SW480 (cell line): ENCODE measurements at regions not wholly inside any gene's neighbourhood (a gene's known extent, or its start where the extent isn't known, plus 50 kb on each side); places are given as distances from the start of the nearest gene placed in this dataset.
"Not testable (repeated sequence)": the region's sequence is repeated elsewhere in the genome, so short reads cannot be mapped to it uniquely, and the experiment has no call there.

Experiments
- DNase-seq: peaks from one replicate; pipeline ENCODE4 v3.0.0-alpha.2; 2016; ENCODE audit warnings: low spot score

- DNase-seq: no peak
Measured at GRCh38 chr20:60170116-60170515, 211.9 kb downstream of the CDH26 start.

- no peak for DNase-seq
Measured at GRCh38 chr20:60171313-60171712, 213.1 kb downstream of the CDH26 start.

DNA sequence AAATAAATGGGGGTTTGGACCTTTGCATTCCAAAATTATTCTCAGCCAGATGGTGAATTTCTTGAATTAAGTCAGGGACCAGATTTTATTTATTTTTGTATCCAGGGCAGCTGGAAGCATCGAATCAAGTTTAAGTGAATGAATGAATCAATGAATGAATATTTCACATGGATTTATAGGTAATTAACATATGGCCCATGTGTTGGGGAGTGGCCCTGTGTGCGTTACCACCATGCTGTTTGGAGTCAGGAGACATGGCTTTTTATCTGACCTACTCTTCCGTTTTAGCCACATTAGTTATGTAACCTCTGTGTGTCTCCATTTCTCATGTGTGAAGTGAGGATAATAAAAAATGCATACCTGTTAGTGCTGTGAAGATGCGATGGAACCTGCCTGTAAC lies 213.5 kb downstream of the CDH26 start:
- DNase-seq: no peak

GRCh38 chr20:60172346-60172984 lies 214.2 kb downstream of the CDH26 start:
- DNase-seq: no peak

GRCh38 chr20:60177080-60177479 lies 218.9 kb downstream of the CDH26 start:
- no peak for DNase-seq

- no peak for DNase-seq
Measured at GRCh38 chr20:60180986-60181385, 222.8 kb downstream of the CDH26 start.

- no peak for DNase-seq
Measured at GRCh38 chr20:60186412-60186811, 228.2 kb downstream of the CDH26 start.

- no peak for DNase-seq
Measured at GRCh38 chr20:60187683-60188082, 229.5 kb downstream of the CDH26 start.

GRCh38 chr20:60191014-60191413 lies 232.8 kb downstream of the CDH26 start:
- no peak for DNase-seq

DNA sequence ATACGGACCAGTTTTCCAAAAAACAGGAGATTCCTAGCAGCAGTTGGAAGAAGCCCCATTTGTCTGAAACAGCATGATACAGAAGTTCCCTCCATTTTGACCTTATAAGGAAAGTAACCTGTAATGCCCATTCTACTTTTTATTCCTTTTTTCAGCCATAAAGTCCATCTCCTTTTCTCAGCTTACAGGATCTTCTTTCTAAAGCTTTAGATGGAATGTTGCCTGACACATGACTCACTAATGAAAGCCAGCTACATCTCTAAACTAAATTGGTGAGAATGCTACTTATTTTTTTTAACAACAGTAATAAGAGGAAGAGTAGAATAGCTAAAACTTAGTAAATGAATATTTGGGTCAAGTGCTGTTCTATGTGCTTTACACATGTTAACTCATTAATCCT lies 234.1 kb downstream of the CDH26 start:
- DNase-seq: no peak

GRCh38 chr20:60199132-60199531 lies 240.9 kb downstream of the CDH26 start:
- not testable (repeated sequence) for DNase-seq

GRCh38 chr20:60199866-60200265 lies 241.6 kb downstream of the CDH26 start:
- DNase-seq: no peak

GRCh38 chr20:60200305-60200918 lies 242.2 kb downstream of the CDH26 start:
- DNase-seq: no peak

- no peak for DNase-seq
Measured at GRCh38 chr20:60201198-60201835, 243.1 kb downstream of the CDH26 start.

DNA sequence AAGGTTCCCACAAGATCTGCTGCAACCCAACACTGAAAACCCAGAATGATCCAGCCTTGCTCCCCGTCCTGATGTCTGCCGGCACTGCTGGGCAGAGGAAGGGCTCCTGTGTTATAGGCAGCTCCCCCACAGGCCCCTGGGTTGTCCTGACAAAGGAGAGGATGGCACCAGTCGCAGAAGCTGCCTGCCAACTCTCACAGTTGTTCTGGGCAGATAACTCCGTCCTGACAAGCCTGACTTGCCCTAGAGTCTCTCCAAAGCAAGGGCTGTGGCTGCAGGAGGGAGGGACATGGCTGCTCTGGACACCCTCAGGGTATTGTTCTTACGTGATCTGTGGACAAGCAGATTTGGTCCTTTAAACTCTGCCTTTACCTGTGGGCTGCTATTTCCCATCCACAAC lies 243.8 kb downstream of the CDH26 start:
- DNase-seq: no peak

GRCh38 chr20:60203451-60203850 lies 245.2 kb downstream of the CDH26 start:
- peak; percentile 71 for DNase-seq

DNA sequence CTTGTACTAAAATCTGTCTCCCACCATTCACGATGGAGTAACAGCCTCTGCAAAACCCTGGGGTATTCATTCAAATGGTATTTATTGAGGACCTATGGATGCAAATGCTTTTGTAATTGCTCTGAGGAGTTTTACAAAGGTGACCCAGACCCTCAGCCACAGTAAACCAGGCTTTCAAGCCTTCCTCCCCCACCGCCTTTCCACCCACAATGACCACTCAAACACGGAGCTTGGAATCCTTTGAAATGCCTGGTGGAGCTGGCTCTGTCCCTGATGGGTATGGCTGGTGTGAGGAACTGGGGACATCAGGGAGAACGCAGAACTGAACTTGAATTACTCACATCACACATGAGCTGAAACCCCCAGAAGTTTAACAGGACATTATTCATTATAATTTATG lies 246.4 kb downstream of the CDH26 start:
- DNase-seq: no peak

DNA sequence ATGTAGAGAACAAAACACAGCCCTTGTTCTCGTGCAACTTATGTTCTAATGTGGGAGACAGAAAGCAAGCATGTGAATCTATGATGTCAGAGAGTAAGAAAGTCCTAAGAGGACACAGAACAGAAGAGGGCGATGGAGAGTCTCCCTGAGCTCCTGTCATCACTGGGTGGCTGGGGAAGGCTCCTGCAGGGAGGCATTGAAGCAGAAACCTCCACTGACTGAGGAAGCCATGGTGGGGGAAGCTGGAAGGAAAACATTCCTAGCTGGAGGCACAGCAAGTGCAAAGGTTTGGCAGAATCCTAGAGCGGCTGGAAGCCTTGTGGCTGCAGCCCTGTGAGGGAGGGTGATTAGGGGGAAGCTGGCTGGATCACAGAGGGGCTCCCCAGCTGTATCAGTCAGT lies 248.0 kb downstream of the CDH26 start:
- peak; percentile 75 for DNase-seq

GRCh38 chr20:60209048-60209447 lies 250.8 kb downstream of the CDH26 start:
- DNase-seq: no peak

- peak; percentile 57 for DNase-seq
Measured at GRCh38 chr20:60210779-60211617, 252.8 kb downstream of the CDH26 start.

GRCh38 chr20:60211618-60212463 lies 253.6 kb downstream of the CDH26 start:
- DNase-seq: no peak

- DNase-seq: no peak
Measured at GRCh38 chr20:60212695-60213094, 254.5 kb downstream of the CDH26 start.
